ENCODE measurements at regions not wholly inside any gene's neighbourhood (a gene's known extent, or its start where the extent isn't known, plus 50 kb on each side); places are given as distances from the start of the nearest gene placed in this dataset.
"Not testable (repeated sequence)": the region's sequence is repeated elsewhere in the genome, so short reads cannot be mapped to it uniquely, and the experiment has no call there.

GRCh38 chr22:11253000-11253511 is 4274.9 kb upstream of the OR11H1 start:
- Mint-ChIP-seq H3K4me3 (no peak overlapping the region), H3K9me3 (no peaks in the 10 kb centered on the region), H3K27me3 (ENCODE audit: low read depth) (no peaks in the 10 kb centered on the region), H3K27ac (no peak overlapping the region), H3K4me1 (ENCODE audit: low read depth) (no peaks in the 10 kb centered on the region), H3K36me3 (ENCODE audit: low read depth) (no peaks in the 10 kb centered on the region)

- H3K27ac Mint-ChIP-seq; H3K4me1 Mint-ChIP-seq (ENCODE audit: low read depth); H3K36me3 Mint-ChIP-seq (ENCODE audit: low read depth); H3K9me3 Mint-ChIP-seq; H3K4me3 Mint-ChIP-seq; H3K27me3 Mint-ChIP-seq (ENCODE audit: low read depth): not testable (repeated sequence)
Measured at GRCh38 chr22:11270981-11271380, 4257.0 kb upstream of the OR11H1 start.

GRCh38 chr22:11285116-11285838 is 4242.7 kb upstream of the OR11H1 start:
- H3K4me3 Mint-ChIP-seq; H3K4me1 Mint-ChIP-seq (ENCODE audit: low read depth); H3K27me3 Mint-ChIP-seq (ENCODE audit: low read depth); H3K36me3 Mint-ChIP-seq (ENCODE audit: low read depth); H3K27ac Mint-ChIP-seq: not testable (repeated sequence)
- peaks cover 46% of the 10 kb centered on the region for H3K9me3 Mint-ChIP-seq

GRCh38 chr22:11285839-11286205 is 4242.2 kb upstream of the OR11H1 start:
- not testable (repeated sequence) for H3K4me3 Mint-ChIP-seq; H3K27me3 Mint-ChIP-seq (ENCODE audit: low read depth); H3K4me1 Mint-ChIP-seq (ENCODE audit: low read depth); H3K27ac Mint-ChIP-seq; H3K36me3 Mint-ChIP-seq (ENCODE audit: low read depth)
- peaks cover 51% of the 10 kb centered on the region for H3K9me3 Mint-ChIP-seq

GRCh38 chr22:11288246-11289220 is 4239.5 kb upstream of the OR11H1 start:
- H3K4me1 Mint-ChIP-seq (ENCODE audit: low read depth); H3K27ac Mint-ChIP-seq; H3K36me3 Mint-ChIP-seq (ENCODE audit: low read depth); H3K4me3 Mint-ChIP-seq; H3K27me3 Mint-ChIP-seq (ENCODE audit: low read depth): not testable (repeated sequence)
- peaks cover 78% of the 10 kb centered on the region for H3K9me3 Mint-ChIP-seq

GRCh38 chr22:11298126-11298893 is 4229.7 kb upstream of the OR11H1 start:
- not testable (repeated sequence) for H3K4me1 Mint-ChIP-seq (ENCODE audit: low read depth); H3K27ac Mint-ChIP-seq; H3K27me3 Mint-ChIP-seq (ENCODE audit: low read depth); H3K36me3 Mint-ChIP-seq (ENCODE audit: low read depth); H3K4me3 Mint-ChIP-seq
- peaks cover 77% of the 10 kb centered on the region for H3K9me3 Mint-ChIP-seq

- not testable (repeated sequence) for H3K36me3 Mint-ChIP-seq (ENCODE audit: low read depth); H3K4me3 Mint-ChIP-seq
- peaks cover 85% of the 10 kb centered on the region for H3K9me3 Mint-ChIP-seq
Measured at GRCh38 chr22:11302427-11302826, 4225.6 kb upstream of the OR11H1 start.

GRCh38 chr22:11302904-11303303 is 4225.1 kb upstream of the OR11H1 start:
- not testable (repeated sequence) for H3K36me3 Mint-ChIP-seq (ENCODE audit: low read depth); H3K27me3 Mint-ChIP-seq (ENCODE audit: low read depth); H3K4me3 Mint-ChIP-seq; H3K27ac Mint-ChIP-seq; H3K4me1 Mint-ChIP-seq (ENCODE audit: low read depth)
- peaks cover 85% of the 10 kb centered on the region for H3K9me3 Mint-ChIP-seq

More at GRCh38 chr22:11302427-11302826, 4225.6 kb upstream of the OR11H1 start:
- not testable (repeated sequence) for H3K27me3 Mint-ChIP-seq (ENCODE audit: low read depth); H3K27ac Mint-ChIP-seq; H3K4me1 Mint-ChIP-seq (ENCODE audit: low read depth)

GRCh38 chr22:11305179-11305578 is 4222.8 kb upstream of the OR11H1 start:
- H3K9me3 Mint-ChIP-seq: peaks cover 82% of the 10 kb centered on the region
- H3K27me3 Mint-ChIP-seq (ENCODE audit: low read depth); H3K36me3 Mint-ChIP-seq (ENCODE audit: low read depth); H3K4me3 Mint-ChIP-seq; H3K27ac Mint-ChIP-seq; H3K4me1 Mint-ChIP-seq (ENCODE audit: low read depth): not testable (repeated sequence)

- peaks cover 88% of the 10 kb centered on the region for H3K9me3 Mint-ChIP-seq
- H3K4me3 Mint-ChIP-seq; H3K27ac Mint-ChIP-seq; H3K36me3 Mint-ChIP-seq (ENCODE audit: low read depth); H3K27me3 Mint-ChIP-seq (ENCODE audit: low read depth); H3K4me1 Mint-ChIP-seq (ENCODE audit: low read depth): not testable (repeated sequence)
Measured at GRCh38 chr22:11306933-11307518, 4221.0 kb upstream of the OR11H1 start.

- Mint-ChIP-seq H3K27me3 (ENCODE audit: low read depth) (no peaks in the 10 kb centered on the region), H3K4me1 (ENCODE audit: low read depth) (no peaks in the 10 kb centered on the region), H3K27ac (no peak overlapping the region), H3K36me3 (ENCODE audit: low read depth) (peaks cover 10% of the 10 kb centered on the region), H3K9me3 (peaks cover 86% of the 10 kb centered on the region), H3K4me3 (no peak overlapping the region)
Measured at GRCh38 chr22:11307998-11308397, 4220.0 kb upstream of the OR11H1 start.

GRCh38 chr22:11309777-11310176 is 4218.2 kb upstream of the OR11H1 start:
- peaks cover 80% of the 10 kb centered on the region for H3K9me3 Mint-ChIP-seq
- not testable (repeated sequence) for H3K36me3 Mint-ChIP-seq (ENCODE audit: low read depth); H3K27me3 Mint-ChIP-seq (ENCODE audit: low read depth); H3K27ac Mint-ChIP-seq; H3K4me3 Mint-ChIP-seq; H3K4me1 Mint-ChIP-seq (ENCODE audit: low read depth)

GRCh38 chr22:11310647-11311046 is 4217.3 kb upstream of the OR11H1 start:
- not testable (repeated sequence) for H3K4me3 Mint-ChIP-seq; H3K4me1 Mint-ChIP-seq (ENCODE audit: low read depth); H3K27ac Mint-ChIP-seq; H3K36me3 Mint-ChIP-seq (ENCODE audit: low read depth); H3K27me3 Mint-ChIP-seq (ENCODE audit: low read depth)
- peaks cover 79% of the 10 kb centered on the region for H3K9me3 Mint-ChIP-seq

- H3K4me3 Mint-ChIP-seq; H3K36me3 Mint-ChIP-seq (ENCODE audit: low read depth); H3K4me1 Mint-ChIP-seq (ENCODE audit: low read depth); H3K27me3 Mint-ChIP-seq (ENCODE audit: low read depth); H3K27ac Mint-ChIP-seq: not testable (repeated sequence)
- H3K9me3 Mint-ChIP-seq: peaks cover 73% of the 10 kb centered on the region
Measured at GRCh38 chr22:11312640-11313039, 4215.4 kb upstream of the OR11H1 start.
